HG02973 (cell line): ENCODE measurements at regions not wholly inside any gene's neighbourhood (a gene's known extent, or its start where the extent isn't known, plus 50 kb on each side); places are given as distances from the start of the nearest gene placed in this dataset.

ENCODE experiments used
- ATAC-seq: cut with Tn5 transposase; IDR thresholded peaks from one replicate; pipeline ENCODE4 v1.9.1; 2021; ENCODE audit warnings: moderate library complexity; ENCODE audit not compliant: unreplicated experiment

DNA sequence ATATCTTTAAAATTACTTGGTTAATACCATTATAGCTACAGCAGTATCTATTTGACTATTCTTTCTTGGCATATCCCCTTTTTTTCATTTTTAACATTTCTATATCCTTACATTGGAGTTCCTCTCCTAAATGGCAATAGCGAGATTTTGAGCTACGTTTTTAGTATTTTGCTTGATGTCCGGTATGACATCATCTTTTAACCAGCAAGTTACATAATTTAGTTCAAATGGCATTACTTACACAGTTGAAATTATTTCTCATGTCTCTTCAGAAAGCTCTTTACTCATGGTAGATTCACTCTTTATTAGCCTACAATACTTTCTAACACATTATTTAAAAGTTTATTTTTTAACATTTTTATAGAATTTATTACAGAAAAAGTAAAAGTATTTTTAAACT lies 701.7 kb upstream of the EPHA7 start:
- no peak for ATAC-seq

DNA sequence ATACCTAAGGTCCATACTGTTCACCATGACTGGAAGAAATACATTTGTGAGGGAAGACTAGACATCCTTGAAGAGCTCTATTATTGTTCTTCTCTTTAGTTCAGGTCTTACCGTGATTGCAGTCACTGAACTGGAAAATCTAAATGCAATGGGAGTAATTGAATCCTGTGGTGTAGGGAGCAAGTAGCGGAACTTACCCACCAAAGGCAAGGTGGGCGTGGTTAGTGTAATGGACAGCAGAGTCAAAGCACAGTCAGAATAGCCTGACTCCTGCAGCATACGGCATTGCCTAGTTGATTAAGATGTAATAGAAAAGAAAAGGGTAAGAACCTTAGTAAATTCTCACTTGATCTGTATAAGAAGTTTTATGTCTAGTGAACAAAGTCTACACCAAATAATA lies 679.7 kb upstream of the EPHA7 start:
- no peak for ATAC-seq

DNA sequence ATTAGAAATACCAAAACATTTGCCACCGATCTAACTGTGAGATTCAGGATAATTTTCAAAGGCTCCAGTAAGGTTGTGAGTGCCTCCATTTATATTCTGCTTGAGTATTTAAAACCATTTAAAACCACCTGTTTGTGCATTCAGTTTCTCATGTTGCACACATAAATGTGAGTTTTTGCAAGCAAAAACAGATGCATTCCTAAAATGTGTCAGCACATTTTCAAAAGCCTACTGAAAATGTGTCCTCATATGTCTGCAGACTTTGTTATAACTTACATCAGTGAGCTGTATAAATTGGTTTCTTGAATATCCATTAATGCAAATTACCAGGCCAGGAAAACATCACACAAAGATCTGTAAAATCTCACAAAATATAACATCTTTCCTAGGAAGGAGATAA lies 676.6 kb upstream of the EPHA7 start:
- no peak for ATAC-seq

DNA sequence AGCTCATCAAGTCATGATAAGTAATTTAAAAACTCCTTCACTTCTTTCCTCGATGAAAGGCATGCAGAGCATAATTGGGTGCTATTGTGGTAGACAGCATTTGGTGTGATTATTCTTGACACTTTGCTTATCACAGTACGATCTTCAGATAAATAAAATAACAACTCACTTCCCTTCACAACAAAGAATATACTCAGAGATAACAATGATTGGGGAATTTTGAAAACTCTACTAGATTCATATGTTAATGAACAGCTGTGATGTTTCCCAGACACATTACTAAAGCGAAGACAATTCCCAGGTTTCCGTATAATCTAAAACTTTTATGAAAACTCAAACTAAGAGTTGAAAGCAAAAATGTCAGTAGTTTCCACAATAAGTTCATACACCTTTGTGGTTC lies 670.6 kb upstream of the EPHA7 start:
- ATAC-seq = no peak

DNA sequence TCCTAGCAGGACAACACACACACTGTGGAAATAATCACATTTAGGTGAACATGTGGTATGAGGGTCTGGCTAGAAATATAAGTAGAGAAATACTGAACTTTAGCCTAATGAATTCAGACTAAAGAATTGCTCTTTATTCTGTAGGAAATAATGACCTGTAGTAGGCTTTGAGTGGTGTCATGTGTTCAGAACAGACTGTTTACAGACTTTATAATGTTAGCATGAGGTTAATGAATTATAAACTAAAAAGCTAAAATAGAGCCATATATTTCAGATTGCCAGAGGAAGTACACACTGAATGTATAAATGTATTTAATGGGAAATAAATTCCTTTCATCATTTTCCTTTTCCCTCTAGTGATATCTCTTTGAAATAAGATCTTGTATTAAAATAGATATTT lies 669.5 kb upstream of the EPHA7 start:
- ATAC-seq = no peak

DNA sequence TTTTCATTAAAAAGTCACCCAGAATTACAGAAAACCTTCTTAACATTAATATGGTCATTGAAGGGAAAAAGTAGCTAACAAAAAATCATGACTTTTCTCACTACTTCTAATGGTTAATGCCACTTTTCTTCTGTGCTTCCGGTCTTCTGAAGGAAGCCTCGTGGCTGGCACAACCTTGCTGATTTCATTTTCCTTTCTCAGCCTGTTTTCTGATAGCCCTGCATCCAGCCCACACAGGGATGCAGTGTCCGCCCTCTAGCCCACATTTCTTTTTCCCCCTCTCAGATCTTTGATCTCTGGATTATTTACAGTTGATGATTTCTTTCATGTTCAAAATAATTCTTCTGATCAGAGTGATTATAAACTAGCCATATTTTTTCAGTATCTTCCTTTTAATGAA lies 655.4 kb upstream of the EPHA7 start:
- no peak for ATAC-seq

DNA sequence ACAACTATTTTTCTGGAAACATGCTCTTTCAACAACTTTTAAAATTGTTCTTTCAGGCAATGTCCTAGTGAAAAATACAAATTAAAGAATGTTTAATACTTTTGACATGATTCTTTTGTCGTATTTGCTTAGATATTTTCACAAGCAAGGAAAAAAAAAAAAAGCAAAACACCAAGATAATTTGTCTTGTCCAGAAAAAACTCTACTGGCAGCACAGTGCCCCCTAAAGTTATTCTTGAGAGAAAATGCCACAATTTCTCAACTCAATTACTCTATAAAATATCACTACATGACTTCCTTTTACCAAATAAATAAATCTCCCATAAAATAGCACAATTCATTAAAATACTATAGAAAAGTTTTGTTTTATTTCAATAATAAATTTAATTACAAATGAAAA lies 652.5 kb upstream of the EPHA7 start:
- ATAC-seq = no peak

DNA sequence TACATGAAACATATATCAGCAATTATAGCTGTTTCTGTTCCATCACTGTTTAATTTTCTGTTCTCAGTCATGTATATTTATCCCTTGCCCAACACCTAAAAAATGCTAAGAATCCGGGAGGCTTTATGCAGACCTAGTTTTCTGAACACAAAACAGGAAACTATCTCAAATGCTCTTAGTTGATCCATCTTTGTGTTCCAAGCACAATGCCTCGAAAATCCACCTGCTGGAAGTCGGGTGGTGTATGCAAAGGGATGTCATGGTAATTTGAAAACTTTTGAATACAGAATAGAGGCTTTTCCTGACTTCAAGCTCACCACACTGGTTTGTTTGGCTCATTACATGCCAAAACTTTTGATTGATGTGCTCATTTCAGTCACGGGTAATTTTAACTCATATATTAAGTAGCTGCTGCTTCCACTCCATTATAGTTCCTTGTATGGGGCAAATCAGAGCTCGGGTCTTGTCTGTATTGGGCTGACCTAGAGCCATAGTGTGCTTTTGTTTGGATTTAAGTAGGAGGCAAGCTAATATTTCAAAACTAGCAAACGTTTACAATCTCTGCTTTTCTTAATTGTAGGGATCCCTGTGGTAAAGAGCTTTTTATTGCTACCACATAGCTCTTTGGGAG lies 646.5 kb upstream of the EPHA7 start:
- ATAC-seq = no peak

DNA sequence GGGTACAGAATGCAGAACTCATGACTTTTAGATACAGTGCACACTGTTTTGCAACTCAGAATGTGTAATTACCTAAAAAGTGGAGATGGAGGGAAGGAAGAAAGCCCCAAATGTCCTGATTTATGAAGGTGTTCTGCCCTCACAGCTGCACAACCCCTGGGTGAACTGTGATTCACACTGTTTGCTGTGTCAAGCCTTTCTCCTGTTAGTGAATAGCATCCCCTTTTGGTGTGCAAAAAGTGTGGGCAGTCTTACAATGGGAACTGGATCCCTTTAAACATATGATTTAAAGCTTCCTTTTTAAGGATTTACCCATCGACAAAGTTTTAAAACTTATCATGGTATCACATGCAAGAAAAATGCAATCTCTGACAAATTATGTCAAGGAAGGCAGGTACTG lies 633.4 kb upstream of the EPHA7 start:
- no peak for ATAC-seq

DNA sequence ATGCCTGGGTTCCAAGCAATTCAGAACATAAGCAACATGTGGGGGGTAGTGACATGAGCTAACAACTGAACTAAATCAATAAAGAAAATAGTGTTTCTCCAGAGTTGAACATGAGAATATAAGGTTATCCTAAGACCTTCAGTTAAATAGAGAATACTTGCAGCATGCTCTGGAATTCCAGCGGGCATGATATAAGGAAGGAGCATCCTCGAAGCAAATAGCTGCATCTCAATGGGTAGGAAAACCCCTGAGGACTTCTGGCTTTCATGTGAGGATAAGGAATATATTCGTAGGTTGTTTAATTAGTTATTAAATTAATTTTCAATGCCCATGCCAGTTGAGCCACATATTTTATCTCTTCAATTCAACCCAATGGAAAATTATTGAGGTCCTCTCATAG lies 631.2 kb upstream of the EPHA7 start:
- no peak for ATAC-seq

DNA sequence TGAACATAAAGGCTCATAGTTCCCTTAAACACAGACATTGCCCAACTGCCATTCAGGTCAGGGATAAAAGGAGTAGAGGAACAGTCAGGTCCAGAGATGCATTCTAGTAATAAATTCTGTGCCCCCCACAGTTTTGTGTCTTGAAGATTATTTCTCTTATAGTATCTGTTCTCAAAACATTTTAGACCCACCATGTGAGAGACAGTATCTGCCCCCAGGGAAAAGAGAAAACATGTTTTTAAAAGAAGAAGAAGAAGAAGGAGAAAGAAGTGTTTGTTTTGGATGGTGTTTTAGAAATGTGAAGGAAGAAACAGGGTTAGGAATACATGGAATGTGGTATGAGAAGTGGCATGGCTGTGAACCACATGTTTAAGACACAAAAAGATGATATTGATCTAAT lies 629.6 kb upstream of the EPHA7 start:
- no peak for ATAC-seq

DNA sequence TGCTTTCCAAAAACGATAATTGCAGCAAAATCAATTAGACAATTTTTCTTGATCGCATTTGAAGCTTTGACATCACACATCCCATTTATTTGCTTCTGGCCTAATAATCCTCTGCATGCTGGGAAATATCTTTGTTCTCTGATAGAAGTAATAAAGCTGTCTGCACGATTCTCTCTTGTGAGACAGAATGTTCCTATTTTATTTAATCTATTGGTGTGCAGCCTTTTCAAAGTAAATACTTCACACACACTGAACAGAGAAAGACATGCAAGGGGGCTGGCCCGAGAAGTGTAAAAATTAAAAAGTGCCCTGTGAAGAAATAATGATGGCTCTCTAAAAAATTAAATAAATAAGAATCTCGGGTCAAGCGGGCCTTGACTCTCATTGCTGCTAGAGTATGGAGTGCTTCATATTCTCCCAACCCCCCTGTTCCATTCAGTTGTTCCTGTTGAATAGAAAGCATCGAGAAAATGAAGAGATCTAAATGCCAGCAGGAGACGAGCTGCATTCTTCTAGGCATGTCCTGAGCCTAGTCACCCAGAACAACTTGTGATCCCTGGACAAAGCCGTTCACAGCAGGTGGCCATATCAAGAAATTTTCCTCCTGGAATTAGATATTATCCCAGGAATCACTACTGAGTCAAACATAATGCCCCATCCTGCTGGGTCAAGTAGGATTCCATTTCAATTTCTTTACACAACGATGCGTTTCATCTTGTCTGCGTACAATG lies 625.9 kb upstream of the EPHA7 start:
- ATAC-seq = no peak

DNA sequence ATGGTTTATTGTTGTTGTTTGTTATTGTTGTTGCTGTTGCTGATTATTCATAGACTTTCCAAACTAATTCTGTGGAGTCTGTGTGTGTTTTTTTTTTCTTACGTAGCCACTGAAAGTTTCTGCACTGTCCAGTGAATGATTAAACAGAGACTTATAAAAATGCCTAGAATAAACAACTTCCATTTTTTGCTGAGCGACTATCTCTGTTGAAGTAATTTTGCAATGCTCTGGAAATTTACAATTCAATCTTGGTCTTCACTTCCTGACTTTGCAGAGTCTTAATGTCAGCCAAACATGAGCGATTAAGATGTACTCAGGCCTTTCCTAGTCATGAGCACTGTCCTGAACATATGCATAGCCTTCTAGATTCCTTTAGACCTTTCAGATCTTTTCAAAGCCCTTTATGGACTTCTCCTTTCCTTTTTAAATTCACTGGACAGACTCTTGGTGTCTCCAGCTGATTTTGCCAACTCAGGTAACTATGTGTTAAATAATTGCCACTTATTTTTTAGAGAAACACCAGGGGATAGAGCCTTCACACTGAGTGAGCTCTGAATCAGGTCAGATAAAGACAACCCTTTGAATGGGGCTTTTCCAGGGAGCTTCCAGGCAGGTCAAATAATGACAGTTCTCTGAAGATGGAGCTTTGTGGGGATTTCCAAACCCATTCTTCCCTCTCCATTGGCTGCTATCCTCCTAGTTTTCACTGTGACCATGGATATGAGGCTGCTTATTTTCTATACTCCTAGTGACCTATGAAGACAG lies 622.8 kb upstream of the EPHA7 start:
- no peak for ATAC-seq

DNA sequence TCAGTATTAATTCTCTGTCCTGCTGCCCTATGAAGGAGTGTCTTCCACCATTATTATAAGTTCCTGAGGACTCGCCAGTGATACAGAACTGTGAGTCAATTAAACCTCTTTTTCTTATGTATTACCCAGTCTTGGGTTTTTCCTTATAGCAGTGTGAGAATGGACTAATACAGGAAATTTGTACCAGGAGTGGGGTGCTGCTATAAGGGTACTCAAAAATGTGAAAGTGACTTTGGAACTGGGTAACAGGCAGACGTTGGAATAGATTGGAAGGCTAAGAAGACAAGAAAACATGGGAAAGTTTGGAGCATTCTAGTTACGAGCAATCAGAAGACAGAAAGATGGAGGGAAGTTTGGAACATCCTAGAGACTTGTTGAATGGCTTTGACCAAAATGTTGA lies 616.7 kb upstream of the EPHA7 start:
- ATAC-seq = no peak

DNA sequence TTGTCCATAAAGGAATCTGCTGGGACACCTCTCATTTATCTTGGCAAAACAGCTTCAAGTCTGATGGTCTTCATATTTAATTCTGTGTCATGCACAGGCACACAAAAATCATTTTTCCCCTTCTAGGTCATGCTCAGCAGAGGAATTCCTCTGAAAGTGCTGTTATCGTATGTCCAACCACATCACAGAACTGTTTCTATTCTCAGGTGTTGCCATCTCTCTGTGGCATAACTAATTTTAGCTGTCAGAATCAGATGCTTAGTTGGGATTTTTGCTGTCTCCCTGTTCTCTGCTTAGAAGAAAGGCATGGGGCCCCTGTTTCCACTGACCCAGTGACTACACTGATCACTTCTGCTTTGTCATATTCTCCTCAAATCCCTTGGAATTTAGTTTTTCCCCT lies 608.0 kb upstream of the EPHA7 start:
- ATAC-seq = no peak

DNA sequence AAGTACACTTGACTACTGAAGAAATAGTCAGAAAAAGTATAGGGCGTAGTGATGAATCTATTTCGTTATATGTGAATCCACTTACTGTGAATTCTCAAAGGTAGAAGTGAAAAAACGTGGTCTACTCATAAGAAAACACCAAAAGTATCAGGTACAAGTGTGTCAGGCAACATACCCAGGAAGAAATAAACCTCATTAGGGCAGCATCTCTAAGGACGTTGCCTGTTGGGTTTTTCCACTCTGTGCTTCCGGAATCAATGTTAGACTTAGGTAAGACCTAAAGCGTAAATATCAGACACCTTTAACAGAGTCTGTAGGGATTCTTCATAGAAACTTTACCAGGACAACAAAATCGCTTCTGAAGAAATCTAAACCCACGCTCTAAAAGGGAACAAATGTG lies 607.2 kb upstream of the EPHA7 start:
- ATAC-seq = no peak

DNA sequence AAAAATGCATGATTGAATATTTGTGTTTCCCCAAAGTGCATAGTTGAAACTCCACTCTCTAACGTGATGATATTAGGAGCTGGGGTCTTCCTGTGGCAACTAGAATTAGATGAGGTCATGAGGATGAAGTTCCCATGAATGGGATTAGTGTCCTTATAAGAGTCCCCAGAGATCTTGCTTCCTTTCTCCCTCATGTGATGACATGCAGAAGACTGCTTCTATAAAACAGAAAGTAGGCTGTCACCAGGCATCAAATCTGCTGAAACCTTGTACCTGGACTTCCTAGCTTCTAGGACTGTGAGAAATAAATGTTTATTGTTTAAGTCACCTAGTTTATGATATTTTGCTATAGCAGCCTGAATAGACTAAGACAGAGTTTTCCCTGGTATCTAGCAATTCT lies 586.5 kb upstream of the EPHA7 start:
- ATAC-seq = no peak

DNA sequence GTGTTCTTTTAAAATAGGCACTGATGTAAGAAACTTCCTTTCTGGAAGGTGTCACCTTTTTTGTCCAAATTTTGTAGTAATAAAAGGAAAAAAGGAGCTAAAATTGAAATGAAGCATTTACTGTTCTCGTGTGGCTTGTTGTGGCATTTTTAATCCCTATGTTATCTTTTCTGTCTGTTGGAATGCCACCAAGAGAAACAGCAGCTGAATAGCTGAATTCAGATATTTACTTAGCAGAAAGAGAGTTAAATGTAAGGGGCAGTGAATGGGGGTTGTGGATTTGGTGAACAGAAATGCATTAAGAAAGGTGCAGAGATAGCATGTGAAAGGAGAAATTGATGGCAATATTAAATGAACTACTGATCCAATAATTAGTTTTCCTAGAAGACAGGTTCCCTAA lies 573.6 kb upstream of the EPHA7 start:
- no peak for ATAC-seq

DNA sequence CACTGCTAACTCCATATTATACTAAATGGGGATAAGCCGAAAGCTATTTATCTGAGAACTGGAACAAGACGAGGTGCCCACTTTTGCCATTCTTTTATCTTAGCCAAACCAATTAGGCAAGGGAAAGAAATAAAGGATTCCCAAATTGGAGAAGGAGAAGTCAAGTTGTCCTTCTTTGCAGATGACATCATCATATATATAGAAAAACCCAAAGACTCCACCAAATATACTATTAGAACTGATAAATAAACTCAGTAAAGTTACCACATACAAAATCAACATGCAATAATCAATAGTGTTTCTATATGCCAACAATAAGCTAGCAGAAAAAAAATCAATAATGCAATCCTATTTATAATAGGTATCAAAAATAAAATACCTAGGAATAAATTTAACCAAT lies 570.3 kb upstream of the EPHA7 start:
- ATAC-seq = no peak

DNA sequence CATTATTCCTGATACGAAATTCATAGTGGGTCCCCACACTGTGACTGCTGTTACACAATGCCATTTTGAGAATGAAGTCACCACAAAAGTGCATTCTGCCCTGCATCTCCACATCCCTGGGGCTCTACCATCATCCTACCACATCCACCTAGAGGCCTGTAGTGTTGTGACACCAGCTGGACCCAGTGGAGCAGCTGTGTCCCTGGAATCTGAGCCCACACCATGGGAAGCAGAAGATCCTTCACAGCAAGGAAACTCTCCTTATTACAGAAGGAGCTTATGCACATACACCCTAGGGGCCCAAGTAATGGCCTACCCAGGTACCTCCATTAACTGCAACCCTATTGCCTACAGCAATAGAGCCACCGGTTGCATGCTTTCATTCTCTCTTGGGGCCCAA lies 566.6 kb upstream of the EPHA7 start:
- no peak for ATAC-seq

DNA sequence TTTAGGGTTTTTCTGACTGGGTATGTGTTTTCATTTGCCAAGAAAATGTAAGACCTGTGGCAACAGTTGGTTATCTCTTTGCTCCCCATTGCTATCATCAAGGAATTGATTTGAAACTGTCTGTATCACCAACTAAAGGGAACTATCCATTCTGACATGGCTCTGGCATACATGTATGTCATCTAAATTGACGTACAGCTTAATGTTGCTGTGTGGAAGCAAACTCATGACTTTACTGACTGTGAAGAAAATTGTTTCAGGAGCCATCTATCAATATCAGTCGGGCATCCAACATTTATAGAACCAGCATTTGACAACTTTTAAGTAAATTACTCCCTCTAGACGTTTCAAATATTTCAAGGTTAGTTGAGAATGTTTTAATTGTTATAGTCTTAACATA lies 555.8 kb upstream of the EPHA7 start:
- ATAC-seq = no peak

DNA sequence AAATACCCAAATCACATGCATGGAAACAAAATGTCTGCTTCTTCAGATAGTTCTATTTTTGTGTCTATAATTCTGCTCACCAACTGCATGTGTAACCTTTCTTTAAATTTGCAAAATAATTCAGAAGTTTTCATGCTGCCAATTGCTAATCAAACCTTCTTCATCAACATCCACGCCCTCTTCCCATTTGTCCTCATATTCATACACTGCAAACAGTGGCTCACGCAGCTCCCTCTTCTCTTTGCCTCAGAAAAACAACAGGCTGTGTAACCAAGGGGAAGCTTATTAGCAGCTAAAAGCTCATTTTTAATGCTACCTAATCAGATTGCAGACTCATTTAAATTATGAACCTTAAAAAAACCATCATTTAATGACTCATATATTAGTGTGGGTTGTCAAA lies 555.0 kb upstream of the EPHA7 start:
- no peak for ATAC-seq
